Body of pancreas (tissue), 4 donors: ENCODE measurements at regions not wholly inside any gene's neighbourhood (a gene's known extent, or its start where the extent isn't known, plus 50 kb on each side); places are given as distances from the start of the nearest gene placed in this dataset.

Experiments used
- CTCF ChIP-seq, 7 experiments: fragments of 450-650 bp in 4 of 7; fragments of 200-600 bp in 3 of 7; sonication (generic) in 3 of 7; IDR thresholded peaks; one replicate each; pipeline ENCODE4 v1.5.1; 2016 to 2019; ENCODE audit warnings: antibody characterized with exemption in 7 of 7
- POLR2A ChIP-seq, 3 donors: fragments of 450-650 bp; IDR thresholded peaks; one replicate each; pipeline ENCODE4 v1.6.1; 2016; ENCODE audit warnings: antibody characterized with exemption in 3 of 3, mild to moderate bottlenecking in 2 of 3

DNA sequence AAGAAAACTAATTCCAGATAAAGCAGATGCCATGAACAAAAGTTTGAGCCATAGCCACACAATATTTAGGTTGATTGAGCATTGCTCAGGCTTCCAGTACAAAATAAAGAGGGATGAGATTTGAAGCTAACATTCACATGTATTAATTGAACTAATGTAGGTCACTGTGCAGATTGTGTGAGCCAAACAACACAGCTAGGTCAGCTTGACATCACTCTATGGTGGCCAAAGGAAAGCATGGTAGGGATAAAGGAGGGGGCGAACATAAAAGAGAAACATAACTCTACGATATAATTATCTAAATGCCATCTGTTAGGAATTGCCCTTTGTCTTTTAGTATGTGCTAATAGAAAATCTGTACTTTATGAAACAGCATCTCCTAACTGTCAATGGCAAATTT is 477.7 kb upstream of the SYT1 start:
- no peak for TF ChIP-seq POLR2A (IDR thresholded peaks at IDR 0.05)
- TF ChIP-seq CTCF (IDR thresholded peaks at IDR 0.05) = no peak
